Type B pancreatic cell (in vitro differentiated cells): ENCODE measurements at regions not wholly inside any gene's neighbourhood (a gene's known extent, or its start where the extent isn't known, plus 50 kb on each side); places are given as distances from the start of the nearest gene placed in this dataset.

Experiments used
- DNase-seq: peaks from one replicate; pipeline ENCODE4 v3.0.0; 2021; ENCODE audit warnings: mixed read lengths; ENCODE audit not compliant: unreplicated experiment; ENCODE audit errors: extremely low spot score
- H3K27ac Mint-ChIP-seq: 2 replicates; pipeline ENCODE4 v1.8.0; 2021; ENCODE audit warnings: mild to moderate bottlenecking, mixed read lengths
- H3K27me3 Mint-ChIP-seq: 2 replicates; pipeline ENCODE4 v1.8.0; 2021; ENCODE audit warnings: mixed read lengths
- H3K36me3 Mint-ChIP-seq: 2 replicates; pipeline ENCODE4 v1.8.0; 2021; ENCODE audit warnings: mixed read lengths
- H3K4me1 Mint-ChIP-seq: one replicate; pipeline ENCODE4 v1.8.0; 2021; ENCODE audit warnings: mixed read lengths; ENCODE audit not compliant: unreplicated experiment
- H3K4me3 Mint-ChIP-seq: 2 replicates; pipeline ENCODE4 v1.8.0; 2021; ENCODE audit warnings: mild to moderate bottlenecking, mixed read lengths
- H3K9me3 Mint-ChIP-seq: 2 replicates; pipeline ENCODE4 v1.8.0; 2021; ENCODE audit warnings: mixed read lengths
- TF ChIP-seq, protein P1 (sequence below): fragments of 200-600 bp; sonication (generic); conservative IDR thresholded peaks from 2 replicates; pipeline ENCODE4 v1.5.0; 2021; ENCODE audit warnings: antibody characterized with exemption, mild to moderate bottlenecking

DNA sequence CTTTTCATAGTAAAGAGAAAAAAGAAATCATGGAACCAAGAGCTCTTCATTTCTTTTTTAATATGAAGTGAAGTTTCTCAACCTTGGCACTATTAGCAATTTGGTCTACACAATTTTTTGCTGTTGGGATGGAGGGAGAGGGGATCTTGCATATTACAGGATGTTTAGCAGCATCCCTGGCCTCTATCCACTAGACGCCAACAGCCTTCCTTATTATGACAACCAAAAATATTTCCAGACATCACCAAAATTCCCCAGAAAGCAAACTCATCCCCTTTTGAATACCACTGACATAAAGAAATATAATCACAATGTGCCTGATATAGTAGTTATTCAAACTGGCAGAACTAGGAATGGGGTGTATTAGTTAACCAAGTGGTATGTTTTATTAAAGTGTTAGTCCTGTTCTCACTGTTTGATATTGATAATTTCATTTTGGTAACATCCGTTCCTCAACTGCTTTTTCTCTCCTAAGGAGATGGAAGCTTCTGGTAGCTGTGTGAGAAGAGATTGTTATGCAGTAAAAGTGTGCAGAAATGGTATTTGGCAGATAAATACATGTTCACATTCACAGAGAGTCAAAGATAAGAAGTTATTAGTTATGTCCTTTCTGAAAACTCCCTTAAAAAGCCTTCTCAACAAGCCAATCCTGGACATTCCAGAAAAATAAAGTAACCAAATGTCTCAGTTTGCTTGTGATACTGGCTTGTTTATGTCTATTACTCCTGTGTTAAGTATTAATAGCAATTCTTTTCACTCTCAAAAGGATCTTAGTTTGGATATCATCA, 699.9 kb downstream of the C12orf50 start:
- TF ChIP-seq, protein P1, sequence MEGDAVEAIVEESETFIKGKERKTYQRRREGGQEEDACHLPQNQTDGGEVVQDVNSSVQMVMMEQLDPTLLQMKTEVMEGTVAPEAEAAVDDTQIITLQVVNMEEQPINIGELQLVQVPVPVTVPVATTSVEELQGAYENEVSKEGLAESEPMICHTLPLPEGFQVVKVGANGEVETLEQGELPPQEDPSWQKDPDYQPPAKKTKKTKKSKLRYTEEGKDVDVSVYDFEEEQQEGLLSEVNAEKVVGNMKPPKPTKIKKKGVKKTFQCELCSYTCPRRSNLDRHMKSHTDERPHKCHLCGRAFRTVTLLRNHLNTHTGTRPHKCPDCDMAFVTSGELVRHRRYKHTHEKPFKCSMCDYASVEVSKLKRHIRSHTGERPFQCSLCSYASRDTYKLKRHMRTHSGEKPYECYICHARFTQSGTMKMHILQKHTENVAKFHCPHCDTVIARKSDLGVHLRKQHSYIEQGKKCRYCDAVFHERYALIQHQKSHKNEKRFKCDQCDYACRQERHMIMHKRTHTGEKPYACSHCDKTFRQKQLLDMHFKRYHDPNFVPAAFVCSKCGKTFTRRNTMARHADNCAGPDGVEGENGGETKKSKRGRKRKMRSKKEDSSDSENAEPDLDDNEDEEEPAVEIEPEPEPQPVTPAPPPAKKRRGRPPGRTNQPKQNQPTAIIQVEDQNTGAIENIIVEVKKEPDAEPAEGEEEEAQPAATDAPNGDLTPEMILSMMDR, result no peak
- Mint-ChIP-seq H3K27ac (no peak overlapping the region), H3K9me3 (no peaks in the 10 kb centered on the region), H3K27me3 (no peaks in the 10 kb centered on the region), H3K4me1 (no peaks in the 10 kb centered on the region), H3K36me3 (no peaks in the 10 kb centered on the region), H3K4me3 (no peak overlapping the region)
- DNase-seq, result no peak

DNA sequence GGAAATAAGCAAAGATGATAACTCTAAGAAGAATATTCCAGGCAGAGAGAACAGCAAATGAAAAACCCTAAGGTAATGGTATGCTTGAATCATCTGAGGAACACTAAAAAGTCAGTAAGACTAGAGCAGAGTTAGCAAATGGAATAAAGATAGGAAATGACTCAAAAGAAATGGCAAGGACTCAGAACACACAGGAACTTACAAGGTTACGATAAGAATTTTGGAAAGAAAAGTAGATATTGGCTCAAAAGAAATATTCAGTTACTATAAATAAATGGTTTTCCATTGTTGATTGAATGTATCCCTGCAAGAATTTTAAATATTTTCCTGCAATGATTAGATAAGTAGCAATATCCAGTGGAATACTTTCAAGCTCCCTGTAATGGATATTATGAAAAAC, 705.8 kb downstream of the C12orf50 start:
- Mint-ChIP-seq H3K4me3 (no peak overlapping the region), H3K27me3 (no peaks in the 10 kb centered on the region), H3K27ac (no peak overlapping the region), H3K36me3 (no peaks in the 10 kb centered on the region), H3K4me1 (no peaks in the 10 kb centered on the region), H3K9me3 (no peaks in the 10 kb centered on the region)
- TF ChIP-seq, protein P1, result no peak
- no peak for DNase-seq

DNA sequence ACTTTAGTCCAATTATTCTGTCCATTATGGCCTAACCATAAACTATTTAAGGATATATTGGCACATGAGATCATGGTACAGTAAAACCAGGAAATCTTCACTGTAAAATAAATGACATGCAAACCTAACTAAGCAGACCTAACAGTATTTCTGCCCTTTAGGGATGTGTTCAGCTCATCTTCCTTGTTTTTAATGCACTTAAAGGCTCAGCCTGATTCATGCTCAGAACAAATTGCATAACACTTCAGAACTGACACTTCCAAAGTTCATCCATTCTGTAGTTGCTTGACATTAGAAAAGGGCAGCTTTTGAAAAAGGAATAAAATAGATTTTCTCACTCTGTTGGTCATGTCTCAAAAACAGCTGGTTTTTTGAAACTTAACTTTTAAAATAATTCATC, 708.5 kb downstream of the C12orf50 start:
- no peak overlapping the region for H3K27ac Mint-ChIP-seq
- TF ChIP-seq, protein P1, result no peak
- H3K9me3 Mint-ChIP-seq, result no peaks in the 10 kb centered on the region

DNA sequence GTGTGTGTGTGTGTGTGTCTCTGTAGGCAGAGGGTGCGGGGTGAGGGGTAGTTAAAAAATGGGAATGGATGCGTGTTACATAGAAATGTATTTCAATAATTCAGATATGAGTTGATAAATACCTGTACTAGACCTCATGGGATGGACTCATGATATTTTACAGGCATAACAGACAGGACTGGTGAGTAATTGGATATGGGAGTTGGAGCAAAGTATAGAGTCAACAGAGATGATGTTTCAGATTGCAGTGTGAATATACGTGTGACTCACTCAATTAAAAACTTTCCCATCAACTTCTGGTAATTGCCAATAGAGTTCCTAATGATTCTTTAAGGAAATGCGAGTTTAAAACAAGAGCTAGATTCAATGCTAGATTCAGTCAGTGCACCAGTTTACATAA, 711.9 kb downstream of the C12orf50 start:
- Mint-ChIP-seq H3K9me3 (no peaks in the 10 kb centered on the region), H3K27me3 (no peaks in the 10 kb centered on the region), H3K27ac (no peak overlapping the region), H3K4me3 (no peak overlapping the region), H3K36me3 (no peaks in the 10 kb centered on the region), H3K4me1 (no peaks in the 10 kb centered on the region)
- TF ChIP-seq, protein P1, result no peak
- DNase-seq, result no peak

More for the DNA sequence above, 708.5 kb downstream of the C12orf50 start:
- Mint-ChIP-seq H3K36me3 (no peaks in the 10 kb centered on the region), H3K4me3 (no peak overlapping the region), H3K27me3 (no peaks in the 10 kb centered on the region), H3K4me1 (no peaks in the 10 kb centered on the region)
- no peak for DNase-seq

DNA sequence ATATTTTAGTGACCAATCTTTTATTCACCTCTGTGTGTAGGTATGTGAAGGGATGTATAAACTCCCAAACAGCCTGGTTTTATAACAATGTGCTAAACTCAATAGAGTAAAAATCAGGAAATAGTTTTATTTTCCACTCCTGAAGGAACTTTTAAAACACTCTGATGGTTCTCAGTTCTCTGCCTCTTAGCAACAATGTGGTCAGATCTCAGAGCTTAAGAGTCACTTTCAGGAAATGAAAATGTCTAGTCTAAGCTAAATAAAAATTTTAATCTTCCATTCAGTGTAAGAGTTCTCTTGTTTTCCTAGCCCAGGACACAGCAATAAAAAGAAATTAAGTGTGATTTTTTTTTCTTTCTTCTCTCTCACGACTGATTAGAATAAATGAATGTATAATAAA, 718.0 kb downstream of the C12orf50 start:
- no peak overlapping the region for H3K27ac Mint-ChIP-seq
- DNase-seq, result no peak
- no peaks in the 10 kb centered on the region for H3K9me3 Mint-ChIP-seq
- H3K36me3 Mint-ChIP-seq, result no peaks in the 10 kb centered on the region
- H3K27me3 Mint-ChIP-seq, result no peaks in the 10 kb centered on the region
- TF ChIP-seq, protein P1, result no peak
- H3K4me3 Mint-ChIP-seq, result no peak overlapping the region
- no peaks in the 10 kb centered on the region for H3K4me1 Mint-ChIP-seq
